Suprapubic skin (tissue), 4 donors: ENCODE measurements at regions not wholly inside any gene's neighbourhood (a gene's known extent, or its start where the extent isn't known, plus 50 kb on each side); places are given as distances from the start of the nearest gene placed in this dataset.

Experiments used
- POLR2A ChIP-seq, 2 donors: fragments of 450-650 bp; IDR thresholded peaks; one replicate each; pipeline ENCODE4 v1.6.1; 2017; ENCODE audit warnings: antibody characterized with exemption in 2 of 2, mild to moderate bottlenecking in 2 of 2, moderate library complexity in 2 of 2
- POLR2AphosphoS5 ChIP-seq, 3 donors: sonication (generic); formaldehyde crosslinking; IDR thresholded peaks; one replicate each; pipeline ENCODE4 v1.6.1; 2017; ENCODE audit warnings: antibody characterized with exemption in 3 of 3
- TF ChIP-seq, protein P1 (sequence below), 2 donors: fragments of 200-600 bp in 1 of 2; fragments of 450-650 bp in 1 of 2; sonication (generic) in 1 of 2; IDR thresholded peaks; one replicate each; pipeline ENCODE4 v1.5.1; 2016 to 2019; ENCODE audit warnings: antibody characterized with exemption in 2 of 2, mild to moderate bottlenecking in 1 of 2, moderate library complexity in 1 of 2

DNA sequence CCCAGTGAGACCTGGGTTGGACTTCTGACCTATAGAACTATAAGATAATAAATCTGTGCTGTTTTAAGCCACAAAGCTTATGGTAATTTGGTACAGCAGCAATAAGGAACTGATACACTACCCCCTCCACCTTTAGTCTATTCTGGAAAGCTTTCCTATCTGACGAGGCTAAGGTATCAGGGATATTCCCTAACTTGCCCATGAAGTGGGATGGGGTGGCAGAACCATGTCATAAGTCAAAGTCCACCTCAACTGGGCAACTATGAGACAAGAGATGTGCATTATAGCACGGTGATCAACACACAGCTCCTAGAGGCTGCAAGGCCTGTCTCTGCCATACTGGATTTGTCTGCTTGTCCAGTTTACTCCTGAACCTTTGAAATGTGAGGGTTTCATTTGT lies 146.8 kb upstream of the RAD23B start:
- TF ChIP-seq, protein P1, sequence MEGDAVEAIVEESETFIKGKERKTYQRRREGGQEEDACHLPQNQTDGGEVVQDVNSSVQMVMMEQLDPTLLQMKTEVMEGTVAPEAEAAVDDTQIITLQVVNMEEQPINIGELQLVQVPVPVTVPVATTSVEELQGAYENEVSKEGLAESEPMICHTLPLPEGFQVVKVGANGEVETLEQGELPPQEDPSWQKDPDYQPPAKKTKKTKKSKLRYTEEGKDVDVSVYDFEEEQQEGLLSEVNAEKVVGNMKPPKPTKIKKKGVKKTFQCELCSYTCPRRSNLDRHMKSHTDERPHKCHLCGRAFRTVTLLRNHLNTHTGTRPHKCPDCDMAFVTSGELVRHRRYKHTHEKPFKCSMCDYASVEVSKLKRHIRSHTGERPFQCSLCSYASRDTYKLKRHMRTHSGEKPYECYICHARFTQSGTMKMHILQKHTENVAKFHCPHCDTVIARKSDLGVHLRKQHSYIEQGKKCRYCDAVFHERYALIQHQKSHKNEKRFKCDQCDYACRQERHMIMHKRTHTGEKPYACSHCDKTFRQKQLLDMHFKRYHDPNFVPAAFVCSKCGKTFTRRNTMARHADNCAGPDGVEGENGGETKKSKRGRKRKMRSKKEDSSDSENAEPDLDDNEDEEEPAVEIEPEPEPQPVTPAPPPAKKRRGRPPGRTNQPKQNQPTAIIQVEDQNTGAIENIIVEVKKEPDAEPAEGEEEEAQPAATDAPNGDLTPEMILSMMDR (IDR thresholded peaks at IDR 0.05): no peak
- TF ChIP-seq POLR2A (IDR thresholded peaks at IDR 0.05) (no peak), POLR2AphosphoS5 (IDR thresholded peaks at IDR 0.05) (no peak)
